SKM-1 (cell line): ENCODE measurements at regions not wholly inside any gene's neighbourhood (a gene's known extent, or its start where the extent isn't known, plus 50 kb on each side); places are given as distances from the start of the nearest gene placed in this dataset.

Experiments used
- DNase-seq: peaks from one replicate; lab custom pipeline; 2025; ENCODE audit not compliant: unreplicated experiment; lab: John Stamatoyannopoulos, UW

DNA sequence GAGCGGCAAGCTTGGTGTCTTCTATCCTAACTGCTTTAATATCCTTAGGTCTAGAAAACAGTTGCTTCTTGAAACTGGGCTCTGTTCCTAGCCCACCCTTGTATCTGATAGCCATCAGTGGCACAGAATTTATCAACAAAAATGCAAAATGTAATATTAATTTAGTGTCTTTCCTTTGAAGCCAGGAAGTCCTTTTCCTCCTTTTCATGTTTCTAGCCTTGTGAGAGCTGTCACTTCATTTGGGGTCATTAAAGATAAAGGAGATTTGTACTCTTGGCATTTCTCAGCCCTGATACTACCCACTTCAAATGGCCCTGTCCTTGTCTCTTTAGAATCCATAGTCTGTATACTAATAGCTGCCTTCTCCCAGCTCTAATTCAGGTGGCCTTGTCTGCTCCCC, 111.0 kb downstream of the GAS1 start:
- no peak for DNase-seq

DNA sequence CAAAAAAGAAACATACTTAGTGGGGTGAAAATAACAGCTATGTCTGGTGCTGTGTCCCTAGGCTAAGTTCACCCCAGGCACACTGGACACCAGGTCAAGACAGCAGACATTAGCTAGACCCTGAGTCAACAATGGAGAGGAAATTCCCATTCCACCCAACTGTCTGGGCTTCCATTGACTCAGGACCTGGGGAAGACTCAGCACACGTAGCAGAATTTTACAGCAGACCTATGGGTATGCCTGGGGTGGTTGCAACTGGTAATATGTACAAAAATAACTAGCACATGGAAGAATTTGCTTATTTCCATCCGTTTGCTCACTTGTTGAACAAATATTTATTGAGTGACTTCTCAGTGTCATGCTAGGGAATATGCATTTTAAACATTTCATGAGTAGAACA, 117.0 kb downstream of the GAS1 start:
- no peak for DNase-seq

DNA sequence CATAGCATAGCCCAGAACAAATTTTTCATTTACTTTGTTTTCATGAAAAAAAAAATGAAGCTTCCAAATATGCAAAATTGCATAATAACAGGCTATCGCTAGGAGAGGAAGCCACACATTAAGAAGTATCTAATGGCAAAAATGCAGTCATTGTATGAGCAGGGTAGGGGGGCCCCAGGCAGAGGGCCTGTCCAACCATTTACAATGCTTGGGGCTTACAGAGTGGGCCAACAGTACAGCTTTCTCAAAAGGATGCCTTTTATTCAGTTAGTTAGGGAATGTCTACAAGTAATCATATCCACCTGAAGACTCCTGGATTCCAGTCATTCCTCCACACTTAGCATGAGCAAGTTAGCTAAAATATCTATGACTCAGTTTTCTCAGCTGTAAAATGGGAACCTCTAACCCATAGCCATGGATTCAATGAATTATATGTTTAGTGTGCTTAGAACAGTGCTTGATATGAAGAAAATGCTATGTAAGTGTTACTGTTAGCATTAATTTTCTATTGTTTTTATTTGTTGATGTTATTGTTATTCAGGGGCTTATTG, 117.7 kb downstream of the GAS1 start:
- no peak for DNase-seq

DNA sequence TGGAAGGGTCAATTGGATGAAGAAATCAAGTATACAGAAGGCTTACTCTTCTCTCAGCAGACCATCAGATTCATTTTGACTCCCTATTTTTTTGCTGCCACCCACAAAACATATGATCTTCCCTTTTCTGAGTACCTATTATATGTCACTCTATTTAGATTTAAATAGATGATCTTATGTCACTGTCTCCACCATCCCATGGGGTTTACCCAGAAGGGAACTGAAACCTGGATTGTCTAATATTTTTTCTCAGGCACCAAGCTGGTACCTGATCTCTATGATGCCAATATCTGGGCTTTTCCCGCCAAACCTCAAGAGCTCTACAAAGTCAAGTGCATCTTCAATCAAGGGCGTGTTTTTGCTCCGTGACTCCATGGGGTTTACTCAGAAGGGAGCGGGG, 118.7 kb downstream of the GAS1 start:
- DNase-seq = no peak

DNA sequence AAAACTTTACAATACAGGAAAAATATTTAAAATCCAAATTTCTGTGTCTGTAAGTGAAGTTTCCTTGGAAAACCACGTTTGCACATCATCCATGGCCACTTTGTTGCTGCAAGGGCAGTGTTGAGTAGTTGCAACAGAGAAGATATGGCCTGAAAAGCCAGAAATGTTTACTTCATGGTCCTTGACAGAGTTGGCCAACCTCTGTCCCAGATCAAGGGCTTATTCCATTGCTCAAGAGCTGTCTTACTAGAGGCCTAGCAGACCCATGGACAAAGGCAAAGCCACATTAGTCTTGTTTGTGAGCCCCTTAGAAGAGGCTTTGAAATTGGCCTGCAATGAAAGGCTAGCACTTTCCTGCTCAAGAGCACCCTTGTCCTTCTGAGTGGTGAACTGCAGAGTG, 119.4 kb downstream of the GAS1 start:
- no peak for DNase-seq

DNA sequence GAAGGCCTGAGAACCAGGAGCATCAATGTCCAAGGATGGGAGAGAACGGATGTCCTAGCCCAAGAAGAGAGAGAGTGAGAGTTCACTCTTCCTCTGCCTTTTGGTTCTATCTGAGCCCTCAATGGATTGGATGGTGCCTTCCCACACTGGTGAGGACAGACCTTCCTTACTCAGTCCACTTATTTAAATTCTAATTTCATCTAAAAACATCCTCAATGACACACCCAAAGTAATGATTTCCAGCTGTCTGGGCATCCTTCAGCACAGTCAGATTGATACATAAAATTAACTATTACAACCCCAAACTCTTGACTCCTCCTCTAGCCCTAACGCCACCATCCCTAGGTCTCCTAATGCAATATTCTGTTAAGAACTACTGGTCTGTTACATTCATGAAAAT, 122.0 kb downstream of the GAS1 start:
- no peak for DNase-seq

DNA sequence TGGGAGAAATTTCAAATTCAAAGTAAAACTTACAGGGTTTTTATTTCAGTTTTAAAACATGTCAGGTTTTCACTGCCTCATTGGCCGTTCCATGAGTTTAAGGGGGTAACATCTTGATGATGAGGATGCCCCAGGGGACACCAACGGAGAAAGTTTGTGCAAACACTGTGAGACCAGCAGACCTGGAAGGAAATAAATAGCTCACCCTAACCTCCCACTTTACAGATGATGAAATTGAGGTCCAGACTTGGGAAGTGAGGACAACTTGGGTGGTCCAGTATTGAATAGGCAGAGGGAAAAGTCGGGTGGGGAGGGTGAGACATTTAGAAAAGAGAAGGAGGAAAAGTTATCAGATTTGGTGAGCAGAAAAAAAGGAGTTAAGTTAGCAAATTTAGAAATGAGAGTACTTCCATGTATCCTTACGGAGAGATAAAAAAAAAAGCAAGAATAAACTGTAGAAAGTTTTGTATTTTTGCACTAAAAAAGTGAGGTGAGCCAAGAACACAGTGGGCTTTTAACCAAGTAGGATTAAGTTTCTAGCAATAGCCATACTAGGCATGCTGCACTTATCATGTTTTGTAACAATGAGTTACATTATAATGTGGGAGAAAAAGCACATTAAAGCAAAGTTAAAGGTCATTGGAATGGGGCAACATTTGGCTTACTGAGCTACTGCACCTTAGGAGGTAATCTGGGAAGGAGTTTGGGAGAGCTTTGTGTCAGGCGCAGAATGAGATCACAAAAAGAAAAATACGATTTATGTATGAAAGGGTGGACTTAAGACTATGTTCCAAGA, 125.1 kb downstream of the GAS1 start:
- DNase-seq = no peak

DNA sequence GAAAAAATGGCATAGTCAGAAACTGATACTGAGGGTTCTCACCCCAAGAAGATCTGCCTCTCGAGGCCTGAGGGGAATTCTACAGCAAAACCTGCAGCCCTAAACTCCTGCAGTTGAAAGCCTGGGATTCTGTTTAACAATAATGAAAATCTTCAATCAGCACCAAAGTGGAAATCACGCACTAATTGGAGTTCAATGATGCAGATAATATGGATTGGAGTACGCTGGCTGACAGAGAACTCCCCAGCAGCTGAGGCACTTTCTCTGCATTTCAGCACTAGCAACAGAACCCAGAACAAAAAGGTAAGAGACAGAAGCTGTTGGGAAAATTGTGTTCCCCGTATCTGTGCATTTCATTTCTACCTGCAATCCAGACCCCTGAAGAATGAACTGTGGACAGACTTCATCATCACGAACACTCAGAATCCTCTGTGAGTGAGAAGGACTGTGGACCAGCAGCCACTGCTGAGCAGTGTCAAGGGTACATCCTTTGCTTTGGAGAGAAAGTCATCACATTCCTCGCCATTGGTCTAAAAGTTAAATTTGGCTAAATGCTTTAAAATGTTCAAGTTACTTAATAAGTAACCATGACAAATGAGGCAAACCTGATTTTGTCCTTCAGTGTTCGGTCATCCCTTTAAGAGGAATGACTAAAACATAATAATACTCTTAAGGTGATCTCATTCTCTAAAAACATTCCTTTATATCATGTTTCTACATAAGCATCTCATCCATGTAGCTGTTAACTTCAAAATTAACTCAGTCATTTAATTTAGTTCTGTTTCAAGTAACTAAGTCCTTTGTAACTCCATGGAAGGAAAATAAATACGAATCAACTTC, 126.1 kb downstream of the GAS1 start:
- DNase-seq = no peak

DNA sequence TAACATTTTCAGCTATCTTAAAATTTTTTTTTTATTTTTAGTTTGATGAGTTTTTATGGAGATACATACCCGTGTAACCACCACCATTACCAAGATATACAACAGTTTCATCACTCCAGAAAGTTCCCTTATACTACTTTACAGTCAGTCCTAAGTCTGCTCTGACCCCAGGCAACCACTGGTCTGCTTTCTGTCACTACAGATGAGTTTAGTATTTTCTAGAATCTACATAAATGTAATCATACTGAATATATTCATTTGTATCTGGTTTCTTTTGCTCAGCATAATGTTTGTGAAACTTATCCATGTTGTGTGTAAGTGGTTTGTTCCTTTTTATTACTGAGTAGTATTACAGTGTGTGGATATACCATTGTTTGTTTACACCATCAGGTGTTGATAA, 127.8 kb downstream of the GAS1 start:
- DNase-seq = no peak

DNA sequence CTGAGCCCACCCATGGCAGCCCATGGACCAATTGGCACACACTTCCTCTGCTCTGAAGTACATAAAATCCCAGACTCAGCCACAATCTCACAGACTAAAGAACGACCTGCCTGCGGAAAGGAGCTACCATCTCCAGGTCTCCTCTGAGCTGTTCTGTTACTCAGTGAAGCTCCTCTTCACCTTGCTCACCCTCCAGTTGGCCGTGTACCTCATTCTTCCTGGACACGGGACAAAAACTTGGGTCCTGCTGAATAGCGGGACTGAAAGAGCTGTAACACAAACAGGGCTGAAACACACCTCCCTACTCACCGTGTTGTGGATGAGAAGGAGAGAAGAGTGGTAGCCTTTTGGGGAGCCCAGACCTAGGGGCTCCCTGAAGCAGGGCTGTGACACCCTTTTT, 128.7 kb downstream of the GAS1 start:
- DNase-seq = no peak

DNA sequence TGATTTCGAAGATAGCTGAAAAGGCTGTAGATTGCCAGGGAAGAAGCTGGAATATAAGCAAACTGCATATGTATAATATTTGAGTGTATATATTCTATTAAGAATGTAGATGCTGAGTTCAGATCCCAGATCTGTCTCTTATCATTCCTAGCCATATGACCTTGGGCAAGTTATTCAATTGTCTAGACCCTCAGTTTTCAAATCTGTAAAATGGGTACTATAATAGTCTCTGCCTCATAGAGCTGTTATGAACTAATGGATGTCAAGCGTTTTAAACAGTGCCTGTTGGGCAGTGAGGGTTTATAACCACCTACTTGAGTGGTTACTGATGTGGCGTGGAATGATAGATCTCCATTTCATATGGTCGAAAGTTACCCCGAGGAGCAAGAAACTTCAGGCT, 130.4 kb downstream of the GAS1 start:
- no peak for DNase-seq

DNA sequence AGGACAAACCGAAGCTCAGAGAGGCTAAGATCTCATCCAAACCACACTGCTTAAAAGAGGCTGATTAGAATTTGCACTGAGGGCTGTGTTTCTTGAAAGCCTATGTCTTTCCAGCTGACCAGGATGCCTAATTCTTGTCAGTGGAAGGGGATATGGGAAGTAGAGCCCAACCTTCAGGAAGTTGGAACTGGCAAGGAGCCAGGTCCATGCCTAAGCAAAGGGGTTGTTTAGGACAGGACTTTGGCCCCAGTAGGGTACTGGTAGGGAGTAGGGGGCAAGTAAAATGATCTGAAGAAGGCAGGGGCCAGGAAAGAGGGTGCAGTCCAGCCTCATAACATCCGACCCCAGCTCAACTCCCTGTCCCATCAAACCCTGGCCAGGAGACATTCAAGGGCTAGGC, 130.9 kb downstream of the GAS1 start:
- DNase-seq = no peak

DNA sequence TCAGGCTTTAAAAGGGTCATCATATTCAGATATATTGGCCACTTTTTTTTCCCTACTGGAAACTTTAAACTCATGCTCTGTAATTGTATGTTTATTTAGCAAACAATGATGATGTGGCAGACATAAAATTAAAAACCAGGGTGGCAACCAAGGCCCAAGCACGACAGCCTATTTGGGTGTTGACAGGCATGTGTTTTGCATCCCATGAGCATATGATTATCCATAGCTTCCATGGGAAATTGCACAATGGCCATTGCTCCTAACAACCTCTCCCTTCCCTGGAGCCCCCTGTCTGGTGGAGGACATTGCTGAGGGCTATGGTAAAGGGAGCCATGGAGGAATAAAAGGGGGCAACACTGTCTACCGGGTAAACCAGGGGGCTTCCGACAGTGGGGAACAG, 134.7 kb downstream of the GAS1 start:
- no peak for DNase-seq

DNA sequence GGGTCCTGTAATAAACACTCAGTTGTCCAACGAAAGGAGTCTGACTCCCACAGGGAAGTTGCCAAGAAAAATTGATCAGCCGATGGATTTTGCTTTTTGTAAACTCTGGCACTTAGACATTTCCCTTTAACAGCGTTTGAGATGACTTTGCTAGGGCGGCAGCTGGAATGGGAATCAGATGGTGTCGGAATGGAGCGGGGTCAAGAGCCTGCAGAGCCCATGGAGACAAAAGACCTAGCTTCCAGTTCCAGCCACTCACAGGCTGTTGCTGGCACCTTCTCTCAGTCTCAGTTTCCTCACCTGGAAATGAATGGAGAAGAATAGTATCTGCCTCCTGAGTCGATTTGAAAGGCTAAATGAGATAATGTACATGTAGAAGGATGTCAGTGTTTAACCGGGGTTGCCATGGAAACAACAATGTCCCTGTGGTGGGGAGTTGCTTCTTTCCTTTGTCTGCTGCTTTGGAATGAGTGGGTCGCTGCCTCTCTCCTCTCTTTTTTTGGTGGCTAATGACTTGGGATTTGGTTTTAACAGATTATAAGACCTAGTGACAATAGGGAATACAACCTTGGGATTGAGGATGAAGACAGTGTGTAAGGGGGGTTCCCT, 137.4 kb downstream of the GAS1 start:
- DNase-seq = no peak

DNA sequence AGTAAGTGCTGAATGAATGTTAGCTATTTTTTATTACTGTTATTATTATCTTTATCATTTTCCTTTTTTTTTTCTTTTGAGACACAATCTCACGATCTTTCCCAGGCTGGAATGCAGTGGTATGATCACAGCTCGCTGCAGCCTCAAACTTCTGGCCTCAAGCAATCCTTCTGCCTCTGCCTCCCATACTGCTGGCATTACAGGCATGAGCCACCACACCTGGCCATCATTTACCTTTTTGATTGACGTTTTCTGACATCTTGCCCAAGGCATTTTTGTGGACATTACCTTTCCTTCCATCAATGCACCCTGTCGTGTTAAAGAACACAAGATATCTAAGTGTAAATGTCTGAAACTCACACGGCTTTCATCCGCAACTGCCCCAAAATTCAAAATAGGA, 138.2 kb downstream of the GAS1 start:
- no peak for DNase-seq

DNA sequence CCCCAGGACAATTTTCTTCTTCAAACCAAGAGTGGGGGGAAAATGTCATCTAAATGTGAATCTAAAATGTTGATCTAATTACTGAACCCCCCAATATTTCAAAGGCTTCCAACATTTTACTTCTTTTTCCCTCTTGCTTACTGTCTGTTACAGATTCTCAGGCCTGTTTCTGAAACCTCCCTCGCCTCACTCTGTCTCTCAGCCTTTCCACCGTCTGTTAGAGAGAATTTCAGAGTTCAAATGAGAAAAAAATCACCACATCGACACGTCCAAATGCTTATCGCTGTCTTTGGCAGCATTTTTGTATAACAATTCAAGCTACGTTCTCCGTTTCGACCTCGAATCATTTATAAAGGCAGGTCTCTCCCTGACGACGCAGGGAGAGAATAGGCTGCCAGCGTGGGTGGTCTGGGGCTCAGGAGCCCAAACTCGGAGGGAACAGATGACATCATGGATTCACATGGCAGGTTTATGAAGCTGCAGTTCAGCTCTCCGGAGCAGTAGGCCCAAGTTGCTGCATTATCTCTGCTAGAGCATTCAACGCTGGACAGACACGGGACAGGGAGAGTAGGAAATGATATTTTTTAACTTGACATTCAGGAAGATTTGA, 139.8 kb downstream of the GAS1 start:
- DNase-seq = no peak

DNA sequence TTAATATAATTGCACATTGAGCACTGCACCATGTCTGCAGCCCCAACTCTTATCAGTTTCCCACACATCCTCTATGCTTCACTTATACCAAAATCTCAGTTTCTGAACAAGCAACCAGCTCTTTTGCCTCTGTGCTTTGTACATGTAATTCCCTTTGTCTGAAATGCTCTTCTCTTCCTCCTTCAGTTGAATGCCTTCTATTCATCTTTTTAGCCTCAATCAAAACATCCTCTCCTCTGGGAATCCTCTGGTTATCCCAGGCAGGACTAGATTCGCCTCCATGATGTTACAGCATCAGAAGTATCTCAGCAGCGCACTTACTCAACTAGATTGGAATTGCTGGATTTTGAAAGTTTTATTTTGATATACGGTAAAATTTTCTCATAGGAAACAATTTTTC, 143.3 kb downstream of the GAS1 start:
- DNase-seq = no peak

DNA sequence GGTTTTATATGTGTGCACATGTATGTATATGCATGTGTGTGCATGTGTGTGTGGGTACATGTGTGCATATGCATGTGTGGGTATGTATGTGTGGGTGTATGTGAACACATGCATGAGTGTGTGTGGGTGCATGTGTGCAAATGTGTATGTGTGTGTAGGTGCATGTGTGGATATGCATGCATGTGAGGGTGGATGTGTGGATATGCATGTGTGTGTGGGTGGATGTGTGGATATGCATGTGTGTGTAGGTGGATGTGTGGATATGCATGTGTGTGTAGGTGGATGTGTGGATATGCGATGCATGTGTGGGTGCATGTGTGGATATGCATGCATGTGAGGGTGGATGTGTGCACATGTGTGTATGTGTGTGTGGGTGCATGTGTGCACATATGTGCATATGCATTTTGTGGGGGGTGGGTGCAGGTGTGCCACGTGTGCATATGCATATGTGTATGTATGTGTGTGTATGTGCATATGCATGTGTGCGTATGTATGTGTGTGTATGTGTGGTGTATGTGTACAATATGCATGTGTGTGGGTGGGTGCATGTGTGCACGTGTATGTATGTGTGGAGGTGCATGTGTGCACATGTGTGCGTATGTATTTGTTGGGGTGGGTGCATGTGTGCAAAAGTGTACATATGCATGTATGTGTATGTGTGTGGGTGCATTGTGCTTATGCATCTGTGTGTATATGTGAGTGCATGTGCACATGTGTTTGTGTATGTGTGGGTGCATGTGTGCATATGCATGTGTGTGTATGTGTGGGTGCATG, 144.2 kb downstream of the GAS1 start:
- DNase-seq = no peak

DNA sequence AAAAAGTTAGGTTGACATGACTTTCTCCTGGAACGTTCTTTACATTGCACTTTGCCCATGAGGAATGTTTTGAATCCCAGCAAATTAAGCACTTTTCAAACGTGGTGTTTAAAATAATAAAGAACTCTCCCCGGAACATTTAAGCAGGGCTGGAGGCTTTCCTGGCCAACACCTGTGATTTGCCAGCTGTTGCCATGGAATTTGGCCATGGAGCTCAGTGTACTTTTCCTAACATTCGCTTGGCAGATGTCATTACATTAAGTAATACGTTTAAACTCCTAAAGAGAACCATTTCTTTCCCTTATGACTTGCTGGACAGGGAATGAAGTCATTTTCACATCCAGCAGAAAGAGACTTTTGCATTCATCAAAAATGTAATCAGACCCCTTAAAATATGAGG, 146.1 kb downstream of the GAS1 start:
- no peak for DNase-seq

DNA sequence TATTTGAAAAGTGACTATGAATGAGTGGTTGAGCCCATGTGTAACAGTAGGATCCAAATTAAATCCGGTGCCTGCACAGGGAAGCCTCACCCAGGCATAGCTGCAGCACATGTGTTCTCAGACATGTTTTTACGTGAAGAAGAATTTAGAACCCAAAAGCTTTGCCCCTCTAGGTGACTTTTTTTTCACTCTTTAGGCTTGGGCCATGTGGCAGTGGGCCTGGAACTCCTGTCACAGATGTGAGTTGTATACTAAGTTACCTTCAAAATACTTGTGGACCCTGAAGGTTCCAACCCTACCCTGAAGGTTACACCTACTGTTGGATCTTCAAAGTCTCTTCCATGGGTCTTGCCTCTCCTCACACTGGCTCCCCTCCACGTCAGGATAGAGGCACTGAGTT, 146.6 kb downstream of the GAS1 start:
- DNase-seq = no peak

DNA sequence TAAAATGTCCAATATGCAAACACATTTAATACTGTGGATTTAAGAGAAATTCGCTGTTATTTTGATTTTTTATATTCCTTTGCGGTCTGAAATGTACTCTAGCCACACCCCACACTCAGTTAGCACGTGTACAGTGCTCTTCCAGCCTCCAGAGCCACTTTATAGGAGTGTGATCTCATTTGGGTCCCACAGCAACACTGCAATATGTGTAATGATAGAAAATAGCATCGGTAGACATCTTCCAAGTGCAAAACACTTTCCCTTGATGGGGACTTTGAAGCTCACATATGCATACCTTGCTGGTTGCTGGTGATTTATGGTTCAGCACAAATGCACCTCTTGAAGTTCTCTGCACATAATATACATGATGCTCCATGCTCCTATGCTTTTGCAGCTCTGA, 148.3 kb downstream of the GAS1 start:
- no peak for DNase-seq
